Trophoblast cell (in vitro differentiated cells and primary cell): ENCODE measurements at regions not wholly inside any gene's neighbourhood (a gene's known extent, or its start where the extent isn't known, plus 50 kb on each side); places are given as distances from the start of the nearest gene placed in this dataset.

Experiments used
- DNase-seq, 2 donors: peaks; one replicate each; pipeline ENCODE4 v3.0.0-alpha.2; 2016
- H2AFZ ChIP-seq: 2 replicates; pipeline ENCODE4 v1.6.1; 2013; ENCODE audit warnings: low read length, moderate library complexity, mild to moderate bottlenecking; ENCODE audit not compliant: insufficient read depth, poor library complexity
- H2AK5ac ChIP-seq: 2 replicates; pipeline ENCODE4 v1.6.1; 2013; ENCODE audit warnings: mild to moderate bottlenecking, low read length
- H2BK120ac ChIP-seq: 2 replicates; pipeline ENCODE4 v1.6.1; 2013; ENCODE audit warnings: low read length, mild to moderate bottlenecking, moderate library complexity; ENCODE audit not compliant: insufficient read depth, poor library complexity
- H2BK12ac ChIP-seq: 2 replicates; pipeline ENCODE4 v1.6.1; 2013; ENCODE audit warnings: mild to moderate bottlenecking, low read length, moderate library complexity
- H2BK5ac ChIP-seq: 2 replicates; pipeline ENCODE4 v1.6.1; 2013; ENCODE audit warnings: low read length, low read depth, moderate library complexity, mild to moderate bottlenecking; ENCODE audit not compliant: poor library complexity
- H3K14ac ChIP-seq: 2 replicates; pipeline ENCODE4 v1.6.1; 2013; ENCODE audit warnings: mild to moderate bottlenecking, low read length
- H3K18ac ChIP-seq: 2 replicates; pipeline ENCODE4 v1.6.1; 2013; ENCODE audit warnings: mild to moderate bottlenecking, low read length
- H3K23ac ChIP-seq: 2 replicates; pipeline ENCODE4 v1.6.1; 2013; ENCODE audit warnings: low read length
- H3K27ac ChIP-seq: 2 replicates; pipeline ENCODE4 v1.5.1; 2013; ENCODE audit warnings: low read depth, mild to moderate bottlenecking, inconsistent platforms, low read length, moderate library complexity
- H3K27me3 ChIP-seq: 2 replicates; pipeline ENCODE4 v1.6.1; 2013; ENCODE audit warnings: inconsistent platforms, mild to moderate bottlenecking, low read length, moderate library complexity; ENCODE audit not compliant: insufficient read depth
- H3K36me3 ChIP-seq, 2 experiments: 1 replicate in 1 of 2; 2 replicates in 1 of 2; pipeline ENCODE4 v1.6.1; 2013; ENCODE audit warnings: low read length in 2 of 2, mild to moderate bottlenecking in 2 of 2, moderate library complexity in 1 of 2; ENCODE audit not compliant: insufficient read depth in 2 of 2, control insufficient read depth in 1 of 2
- H3K4ac ChIP-seq: 2 replicates; pipeline ENCODE4 v1.6.1; 2013; ENCODE audit warnings: low read depth, mild to moderate bottlenecking, low read length, moderate library complexity
- H3K4me1 ChIP-seq, 2 experiments: 1 replicate in 1 of 2; 2 replicates in 1 of 2; pipeline ENCODE4 v1.6.1; 2013; ENCODE audit warnings: low read length in 2 of 2, mild to moderate bottlenecking in 2 of 2, moderate library complexity in 1 of 2; ENCODE audit not compliant: insufficient read depth in 2 of 2, control insufficient read depth in 1 of 2
- H3K4me2 ChIP-seq: 2 replicates; pipeline ENCODE4 v1.6.1; 2013; ENCODE audit warnings: inconsistent platforms, mild to moderate bottlenecking, low read length, moderate library complexity
- H3K4me3 ChIP-seq: 2 replicates; pipeline ENCODE4 v1.5.1; 2013; ENCODE audit warnings: mild to moderate bottlenecking, low read depth, low read length, inconsistent platforms
- H3K79me1 ChIP-seq: one replicate; pipeline ENCODE4 v1.6.1; 2013; ENCODE audit warnings: low read length
- H3K79me2 ChIP-seq: 2 replicates; pipeline ENCODE4 v1.6.1; 2013; ENCODE audit warnings: low read length, mild to moderate bottlenecking; ENCODE audit not compliant: control insufficient read depth, insufficient read depth, poor library complexity
- H3K9ac ChIP-seq: 2 replicates; pipeline ENCODE4 v1.6.1; 2013; ENCODE audit warnings: mild to moderate bottlenecking, low read length
- H3K9me3 ChIP-seq: 2 replicates; pipeline ENCODE4 v1.6.1; 2013; ENCODE audit warnings: low read depth, mild to moderate bottlenecking, control low read depth, inconsistent platforms, low read length; ENCODE audit not compliant: insufficient read depth
- H4K12ac ChIP-seq: 2 replicates; pipeline ENCODE4 v1.6.1; 2013; ENCODE audit warnings: low read depth, mild to moderate bottlenecking, low read length, moderate library complexity
- H4K8ac ChIP-seq: 2 replicates; pipeline ENCODE4 v1.6.1; 2013; ENCODE audit warnings: low read depth, mild to moderate bottlenecking, low read length, moderate library complexity
- H4K91ac ChIP-seq: one replicate; pipeline ENCODE4 v1.6.1; 2013; ENCODE audit warnings: low read depth, mild to moderate bottlenecking, low read length, moderate library complexity
- WGBS: extraction: QIAGEN DNeasy Blood & Tissue Kit; methylation state at CpG from one replicate; pipeline ENCODE4 v1.1.7; 2013; ENCODE audit warnings: missing lambda C conversion rate; ENCODE audit not compliant: insufficient read length, insufficient coverage; ENCODE audit errors: extremely low coverage; 5-methylcytosine and 5-hydroxymethylcytosine counted together

DNA sequence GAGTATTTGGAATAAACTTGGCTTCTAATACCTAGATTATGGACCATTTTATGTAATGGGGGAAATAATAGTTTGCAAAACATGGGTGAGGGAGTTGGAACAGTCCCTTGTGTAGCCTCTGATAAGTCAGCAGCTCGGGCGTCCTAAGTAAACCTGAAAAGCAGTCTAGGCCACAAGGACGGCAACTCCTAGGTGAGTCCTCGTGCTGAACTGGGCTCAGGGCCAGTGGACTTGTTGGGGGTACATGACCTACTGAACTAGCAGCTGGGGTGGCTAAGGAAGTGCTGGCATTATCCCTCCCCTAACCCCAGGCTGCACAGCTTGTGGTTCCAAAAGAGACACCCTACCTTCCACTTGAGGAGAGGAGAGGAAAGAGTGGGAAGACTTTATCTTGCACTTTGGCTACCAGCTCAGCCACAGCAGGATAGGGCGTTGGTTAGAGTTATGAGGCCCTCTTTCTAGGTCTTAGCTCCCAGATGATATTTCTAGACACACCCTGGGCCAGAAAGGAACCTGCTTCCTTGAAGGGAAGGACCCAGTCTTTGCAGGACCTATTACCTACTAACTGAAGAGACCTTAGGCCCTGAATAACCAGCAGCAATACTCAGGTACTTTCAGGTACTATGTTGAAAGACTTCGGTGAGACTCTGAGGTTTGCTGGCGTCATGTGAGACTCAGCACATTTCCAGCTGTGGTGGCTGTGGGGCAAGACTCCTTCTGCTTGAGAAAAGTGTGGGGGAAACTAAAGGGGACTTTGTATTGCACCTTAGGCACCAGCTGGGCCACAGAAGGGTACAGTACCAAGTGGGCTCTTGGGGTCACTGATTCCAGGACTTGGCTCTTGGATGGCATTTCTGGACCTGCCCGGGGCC, 71.0 kb downstream of the AQP4 start:
- H3K4me3 ChIP-seq, result no peak overlapping the region
- no peak overlapping the region for H2AK5ac ChIP-seq
- H3K14ac ChIP-seq, result no peak overlapping the region
- no peaks in the 10 kb centered on the region for H3K4me1 ChIP-seq
- no peak overlapping the region for H4K8ac ChIP-seq
- H2BK5ac ChIP-seq, result no peak overlapping the region
- no peak overlapping the region for H2AFZ ChIP-seq
- H3K36me3 ChIP-seq, result no peaks in the 10 kb centered on the region
- H3K18ac ChIP-seq, result no peak overlapping the region
- no peak overlapping the region for H3K9ac ChIP-seq
- WGBS, result no CpG with 5 or more reads among the region's 8 CpGs
- H3K27me3 ChIP-seq, result no peaks in the 10 kb centered on the region
- H3K4ac ChIP-seq, result no peak overlapping the region
- no peak overlapping the region for H3K4me2 ChIP-seq
- H3K9me3 ChIP-seq, result no peaks in the 10 kb centered on the region
- no peak overlapping the region for H2BK120ac ChIP-seq
- no peak for DNase-seq
- H2BK12ac ChIP-seq, result no peak overlapping the region
- H3K79me2 ChIP-seq, result no peaks in the 10 kb centered on the region
- no peaks in the 10 kb centered on the region for H3K79me1 ChIP-seq
- no peak overlapping the region for H4K91ac ChIP-seq
- no peak overlapping the region for H4K12ac ChIP-seq
- no peak overlapping the region for H3K27ac ChIP-seq
- no peak overlapping the region for H3K23ac ChIP-seq

DNA sequence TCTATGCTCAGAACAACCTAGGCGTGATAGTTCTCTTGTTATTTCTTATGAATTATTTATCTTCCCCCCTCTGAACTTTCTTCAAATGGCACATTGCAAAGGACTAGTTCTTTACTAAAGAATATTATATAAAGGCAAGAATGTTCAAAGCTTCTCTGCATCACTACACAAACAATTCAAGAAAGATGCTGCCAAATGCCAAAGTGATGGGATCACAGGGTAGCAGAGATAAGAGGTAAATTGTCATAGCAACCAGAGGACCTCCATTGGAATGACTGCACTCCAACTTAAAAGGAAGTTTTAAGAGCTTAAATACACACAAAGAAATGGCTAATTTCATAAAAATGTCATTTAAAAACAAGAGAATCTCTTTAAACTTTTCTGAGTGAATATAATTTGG, 72.8 kb downstream of the AQP4 start:
- Histone ChIP-seq H3K4me2 (no peak overlapping the region), H2AK5ac (no peak overlapping the region), H4K8ac (no peak overlapping the region), H2BK12ac (no peak overlapping the region), H3K18ac (no peak overlapping the region), H3K9me3 (no peaks in the 10 kb centered on the region), H3K14ac (no peak overlapping the region), H3K79me2 (no peaks in the 10 kb centered on the region), H2AFZ (no peak overlapping the region), H3K79me1 (no peaks in the 10 kb centered on the region), H3K27ac (no peak overlapping the region), H4K12ac (no peak overlapping the region), H2BK5ac (no peak overlapping the region), H3K36me3 (no peaks in the 10 kb centered on the region), H2BK120ac (no peak overlapping the region), H3K23ac (no peak overlapping the region), H3K4me1 (no peaks in the 10 kb centered on the region), H3K4me3 (no peak overlapping the region), H3K4ac (no peak overlapping the region), H4K91ac (no peak overlapping the region), H3K9ac (no peak overlapping the region), H3K27me3 (no peaks in the 10 kb centered on the region)
- peak in 1 of 2 donors; percentile 37 for DNase-seq
- no CpG with 5 or more reads among the region's 1 CpG for WGBS

DNA sequence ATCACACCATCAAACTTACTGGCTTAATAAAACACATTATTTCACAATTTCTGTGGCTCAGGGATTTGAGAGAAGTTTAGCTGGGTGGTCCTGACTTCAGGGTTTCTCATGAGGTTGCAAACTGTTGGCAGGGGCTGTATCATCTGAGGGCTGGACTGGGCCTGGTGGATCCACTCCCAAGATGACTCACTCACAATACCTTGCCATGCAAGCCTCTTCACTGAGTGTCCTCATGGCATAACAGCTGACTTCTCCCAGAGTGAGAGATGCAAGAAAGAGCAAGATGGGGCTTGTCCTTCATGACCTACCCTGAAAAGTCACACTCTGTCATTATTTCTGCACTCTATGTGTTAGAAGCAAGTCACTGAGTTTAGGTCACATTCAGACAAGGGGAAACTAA, 73.8 kb downstream of the AQP4 start:
- Histone ChIP-seq H2BK5ac (no peak overlapping the region), H3K9ac (no peak overlapping the region), H3K4ac (no peak overlapping the region), H3K14ac (no peak overlapping the region), H2AK5ac (no peak overlapping the region), H3K4me1 (no peaks in the 10 kb centered on the region), H2AFZ (no peak overlapping the region), H2BK12ac (no peak overlapping the region), H3K18ac (no peak overlapping the region), H3K23ac (no peak overlapping the region), H3K4me3 (no peak overlapping the region), H3K9me3 (no peaks in the 10 kb centered on the region), H3K79me2 (no peaks in the 10 kb centered on the region), H2BK120ac (no peak overlapping the region), H3K27me3 (no peaks in the 10 kb centered on the region), H3K4me2 (no peak overlapping the region), H3K27ac (no peak overlapping the region), H3K79me1 (no peaks in the 10 kb centered on the region), H4K12ac (no peak overlapping the region), H4K8ac (no peak overlapping the region), H3K36me3 (no peaks in the 10 kb centered on the region), H4K91ac (no peak overlapping the region)
- no peak for DNase-seq

DNA sequence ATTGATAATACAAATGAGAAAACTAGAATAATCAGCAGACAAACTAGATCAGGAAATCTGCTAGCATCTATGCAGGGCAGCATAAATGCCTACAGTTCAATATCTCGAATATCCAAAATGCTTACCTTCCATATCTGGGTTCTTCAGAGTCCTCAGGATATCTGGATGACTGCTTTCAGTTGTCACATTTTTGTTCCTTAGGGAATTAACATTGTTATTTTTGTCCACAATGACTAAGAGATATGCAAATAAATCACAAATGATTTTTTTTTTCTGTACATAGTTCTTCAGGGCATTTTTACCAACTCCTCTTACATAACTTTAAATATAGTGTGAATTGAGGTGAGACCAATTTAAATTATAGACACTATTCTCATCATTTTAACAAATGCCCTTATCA, 80.9 kb downstream of the AQP4 start:
- Histone ChIP-seq H2AFZ (no peak overlapping the region), H2BK12ac (no peak overlapping the region), H2BK5ac (no peak overlapping the region), H2BK120ac (no peak overlapping the region), H3K27ac (no peak overlapping the region), H3K4me1 (no peaks in the 10 kb centered on the region), H3K27me3 (no peaks in the 10 kb centered on the region), H3K4ac (no peak overlapping the region), H3K23ac (no peak overlapping the region), H3K9ac (no peak overlapping the region), H3K36me3 (no peaks in the 10 kb centered on the region), H3K4me2 (no peak overlapping the region), H4K91ac (no peak overlapping the region), H3K14ac (no peak overlapping the region), H4K12ac (no peak overlapping the region), H3K79me1 (no peaks in the 10 kb centered on the region), H3K4me3 (no peak overlapping the region), H3K79me2 (no peaks in the 10 kb centered on the region), H2AK5ac (no peak overlapping the region), H4K8ac (no peak overlapping the region), H3K9me3 (no peaks in the 10 kb centered on the region), H3K18ac (no peak overlapping the region)
- no CpG with 5 or more reads among the region's 1 CpG for WGBS
- DNase-seq, result no peak
